Keratinocyte (primary cell): ENCODE measurements at regions not wholly inside any gene's neighbourhood (a gene's known extent, or its start where the extent isn't known, plus 50 kb on each side); places are given as distances from the start of the nearest gene placed in this dataset.

Source experiments
- CTCF ChIP-seq, 3 experiments: IDR thresholded peaks in 1 of 3; conservative IDR thresholded peaks in 1 of 3; optimal IDR thresholded peaks in 1 of 3; 2 replicates in 2 of 3; 3 replicates in 1 of 3; pipeline versions ENCODE3 to v1.5.1; 2011; ENCODE audit warnings: low read length in 3 of 3, mild to moderate bottlenecking in 3 of 3, moderate library complexity in 2 of 3, control low read depth in 1 of 3, inconsistent platforms in 1 of 3; ENCODE audit not compliant: insufficient read depth in 2 of 3; ENCODE audit errors: extremely low read depth in 1 of 3
- EZH2 ChIP-seq: IDR thresholded peaks from one replicate; pipeline ENCODE4 v1.6.1; 2012; ENCODE audit warnings: inconsistent platforms, mild to moderate bottlenecking, low read length, moderate library complexity

- TF ChIP-seq CTCF (optimal IDR thresholded peaks at IDR 0.05 in 1 of 3, IDR thresholded peaks at IDR 0.05 in 1 of 3, conservative IDR thresholded peaks at IDR 0.05 in 1 of 3; ENCODE audit: extremely low read depth in 1 of 3, insufficient read depth in 2 of 3, low read length in 3 of 3) (no peak), EZH2 (no peak)
Observed at GRCh38 chr3:161573136-161573535, 76.5 kb downstream of the OTOL1 start.
